Renal cortex interstitium (tissue), 11 donors: ENCODE measurements at regions not wholly inside any gene's neighbourhood (a gene's known extent, or its start where the extent isn't known, plus 50 kb on each side); places are given as distances from the start of the nearest gene placed in this dataset.
"Not testable (repeated sequence)": the region's sequence is repeated elsewhere in the genome, so short reads cannot be mapped to it uniquely, and the experiment has no call there.

Source experiments
- DNase-seq, 11 donors: peaks; one replicate each; pipeline ENCODE4 v3.0.0-alpha.2; 2013; ENCODE audit warnings: low read depth in 9 of 11, low spot score in 4 of 11; ENCODE audit errors: extremely low read depth in 1 of 11

DNA sequence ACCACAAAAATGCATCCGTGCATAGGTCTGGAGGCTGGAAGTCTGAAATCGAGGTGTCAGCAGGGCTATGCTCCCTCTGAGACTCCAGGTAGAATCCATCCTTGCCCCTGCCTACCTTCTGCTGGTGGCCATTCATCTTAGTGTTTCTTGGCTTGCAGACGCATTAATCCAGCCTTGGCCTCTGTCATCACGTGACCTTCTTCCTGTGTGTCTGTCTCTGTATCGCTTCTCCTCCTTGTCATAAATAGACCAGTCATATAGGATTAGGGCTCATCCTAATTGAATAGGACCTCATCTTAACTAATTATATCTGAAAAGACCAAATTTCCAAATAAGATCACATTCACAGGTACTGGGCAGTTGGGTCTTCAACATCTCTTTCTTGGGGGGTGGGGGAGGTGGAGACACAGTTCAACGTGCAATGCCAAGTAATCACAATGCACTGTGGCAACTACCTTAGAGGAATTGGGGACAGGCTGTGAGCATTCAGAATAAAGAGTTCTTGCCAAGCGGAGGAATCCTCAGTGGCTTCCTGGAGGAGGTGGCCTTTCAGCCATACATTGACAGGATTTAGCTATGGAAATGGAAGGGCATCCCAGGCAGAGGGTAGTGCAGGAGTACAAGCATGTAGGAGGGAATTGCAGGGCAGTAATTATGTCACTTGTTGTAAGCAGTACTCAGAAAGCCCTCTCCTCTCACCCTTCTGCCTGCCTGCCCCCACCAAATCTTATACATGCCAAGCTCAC lies 96.2 kb upstream of the SYT13 start:
- no peak for DNase-seq

DNA sequence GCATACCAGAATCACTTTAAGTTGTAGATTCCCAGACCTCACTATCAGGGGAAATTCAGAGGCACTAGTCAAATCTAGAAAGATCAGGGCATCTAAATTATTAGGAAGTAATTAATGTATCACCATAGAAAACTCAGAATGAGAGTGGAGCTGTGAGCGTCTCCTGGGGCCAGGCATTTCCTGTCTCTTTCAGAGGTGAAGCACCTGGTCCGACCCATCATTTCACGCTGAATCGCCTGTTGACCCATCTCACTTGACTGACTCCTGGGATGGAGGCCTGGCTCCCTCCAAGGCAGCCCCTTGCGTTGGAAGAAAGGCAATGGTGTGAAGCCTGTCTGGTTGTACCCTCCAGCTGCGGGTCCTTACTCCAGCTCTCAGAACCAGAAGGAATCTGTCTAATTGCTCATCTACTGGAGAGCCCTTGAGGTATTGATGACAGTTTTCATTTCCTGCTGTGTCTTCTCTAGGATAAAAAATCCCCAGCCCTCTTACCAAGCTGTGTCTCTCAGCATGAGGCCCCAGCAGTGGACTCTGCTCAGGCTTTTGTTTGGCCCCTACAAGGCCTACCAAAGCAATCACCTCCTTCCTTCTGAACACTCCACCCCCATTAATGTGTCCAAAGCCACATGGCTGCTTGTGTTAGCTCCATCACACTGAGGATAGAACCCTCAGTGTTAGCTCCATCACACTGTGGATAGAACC lies 93.2 kb upstream of the SYT13 start:
- DNase-seq: no peak

GRCh38 chr11:45378516-45378915 lies 92.4 kb upstream of the SYT13 start:
- no peak for DNase-seq

GRCh38 chr11:45374653-45375059 lies 88.5 kb upstream of the SYT13 start:
- no peak for DNase-seq

DNA sequence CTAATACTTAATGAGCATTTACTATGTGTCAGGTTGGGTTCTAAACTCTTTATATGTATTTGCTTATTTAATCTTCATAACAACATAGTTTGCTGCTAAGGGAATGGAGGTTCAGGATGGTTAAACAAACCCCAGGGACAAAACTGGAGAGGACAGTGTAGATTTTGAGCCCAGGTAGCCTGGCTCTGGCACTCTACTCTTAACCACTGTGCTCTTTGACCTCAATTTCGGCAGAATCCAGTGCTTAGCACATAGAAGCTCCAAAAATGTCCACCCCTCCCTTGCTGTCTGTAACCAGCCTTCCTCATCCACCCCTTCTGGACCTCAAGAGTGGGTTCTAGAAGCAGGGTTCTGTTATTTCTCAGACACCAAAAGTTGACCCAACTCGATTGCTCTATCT lies 88.0 kb upstream of the SYT13 start:
- no peak for DNase-seq

DNA sequence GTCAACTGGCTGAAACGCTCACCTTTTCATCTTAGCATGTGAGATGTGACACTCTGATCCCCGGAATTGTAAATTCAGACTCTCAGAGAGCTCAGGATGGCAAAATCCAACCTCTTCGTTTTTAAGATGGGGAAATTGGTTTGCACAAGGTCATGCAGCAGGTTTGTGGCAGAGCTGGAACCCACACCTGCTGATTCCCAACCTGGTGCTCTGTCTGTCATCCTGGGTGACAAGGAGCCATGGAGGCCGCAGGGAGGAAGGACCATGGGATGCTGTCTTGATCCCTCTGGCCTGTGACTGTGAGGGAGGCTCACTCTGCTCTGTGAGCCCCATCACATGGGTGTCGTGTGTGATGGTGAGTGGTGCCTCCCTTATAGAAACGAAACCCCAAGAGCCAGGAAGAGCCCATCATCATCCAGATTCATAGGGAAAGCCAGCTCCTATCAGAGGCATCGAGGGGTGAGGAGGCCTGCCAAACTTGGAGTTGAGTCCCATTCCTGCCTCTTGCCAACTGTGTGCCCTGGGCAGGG lies 87.4 kb upstream of the SYT13 start:
- DNase-seq: no peak

- not testable (repeated sequence) for DNase-seq
Observed at GRCh38 chr11:45372414-45372813, 86.3 kb upstream of the SYT13 start.

DNA sequence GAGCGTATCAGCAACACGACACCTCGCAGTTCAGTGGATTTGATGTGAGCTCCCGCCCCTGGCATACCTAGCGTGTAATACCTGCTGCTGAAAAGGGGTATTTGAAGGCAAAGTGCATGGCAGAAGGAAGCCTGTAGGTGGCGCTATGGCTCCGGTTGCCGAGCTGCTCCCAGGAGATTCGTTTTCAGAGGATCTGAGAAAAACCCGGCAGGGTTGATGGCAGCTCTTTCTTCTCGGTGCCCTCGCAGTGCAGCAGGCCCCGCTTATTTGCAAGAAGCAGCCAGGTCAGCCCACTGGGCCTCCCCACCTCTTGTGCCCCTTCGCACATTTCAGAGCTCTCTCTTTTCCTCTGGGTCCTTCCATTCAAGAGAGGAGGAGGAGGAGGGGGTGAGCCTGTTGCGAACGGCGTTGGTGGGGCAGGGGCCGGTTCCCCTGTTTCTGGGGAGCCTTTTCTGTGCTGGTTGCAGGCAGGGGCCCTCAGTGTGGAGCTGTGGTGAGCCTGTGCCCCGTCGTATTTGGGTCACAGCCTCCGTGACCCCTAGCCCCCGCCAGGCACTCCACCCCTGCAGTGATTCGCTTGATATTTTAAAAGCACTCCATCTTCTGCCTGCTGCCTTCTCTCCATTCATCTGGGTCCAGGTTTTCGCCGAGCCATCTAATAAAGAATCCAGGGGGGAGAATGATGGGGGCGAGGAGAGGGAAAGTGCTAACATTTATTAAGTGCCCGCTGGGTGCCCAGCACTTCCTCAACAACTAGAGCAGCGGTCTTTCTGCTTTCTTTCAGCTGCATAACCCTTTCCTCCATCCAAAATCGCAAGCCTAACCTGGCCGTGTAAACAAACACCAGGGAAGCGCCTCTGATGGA lies 85.3 kb upstream of the SYT13 start:
- peak; percentile 27 to 78 (median 71) for DNase-seq

DNA sequence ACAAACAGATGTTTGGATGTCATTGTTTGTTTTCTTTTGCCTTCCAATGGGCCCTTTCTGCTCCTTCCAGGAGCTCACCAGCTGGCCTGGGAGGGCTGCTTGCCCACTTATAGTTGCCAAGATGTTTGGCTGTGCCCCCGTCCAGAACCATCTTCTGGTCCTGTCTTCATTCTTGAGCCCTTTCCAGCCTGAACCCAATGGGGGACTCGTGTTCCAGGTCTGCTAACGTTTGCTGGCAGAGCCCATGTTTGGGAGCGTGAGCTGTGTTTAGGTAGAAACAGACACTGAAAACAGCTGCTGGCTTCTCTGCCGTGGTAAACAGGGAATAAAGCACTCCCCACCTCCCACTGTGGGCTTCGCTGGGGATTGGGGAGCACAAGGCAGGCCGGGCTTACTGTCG lies 83.2 kb upstream of the SYT13 start:
- no peak for DNase-seq

DNA sequence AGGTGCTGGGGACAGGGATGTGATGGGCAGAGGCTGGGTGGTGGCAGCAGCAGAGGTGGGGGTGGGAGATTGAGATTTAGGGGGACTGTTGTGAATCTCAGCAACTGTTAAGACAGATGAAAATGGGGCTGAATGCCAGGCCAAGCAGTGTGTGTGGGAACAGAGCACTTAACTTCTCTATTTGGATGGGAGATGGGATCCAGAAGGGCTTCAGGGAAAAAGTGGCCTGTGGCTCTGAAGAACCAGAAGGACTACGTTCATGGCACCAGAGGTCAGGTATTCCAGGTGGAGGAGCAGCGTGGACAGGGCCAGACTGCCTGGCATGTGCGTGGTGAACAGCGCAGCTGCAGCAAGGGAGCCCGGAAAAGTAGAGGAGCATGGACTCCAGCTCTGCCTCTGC lies 82.6 kb upstream of the SYT13 start:
- no peak for DNase-seq

- DNase-seq: no peak
Observed at GRCh38 chr11:45366619-45367190, 80.6 kb upstream of the SYT13 start.

DNA sequence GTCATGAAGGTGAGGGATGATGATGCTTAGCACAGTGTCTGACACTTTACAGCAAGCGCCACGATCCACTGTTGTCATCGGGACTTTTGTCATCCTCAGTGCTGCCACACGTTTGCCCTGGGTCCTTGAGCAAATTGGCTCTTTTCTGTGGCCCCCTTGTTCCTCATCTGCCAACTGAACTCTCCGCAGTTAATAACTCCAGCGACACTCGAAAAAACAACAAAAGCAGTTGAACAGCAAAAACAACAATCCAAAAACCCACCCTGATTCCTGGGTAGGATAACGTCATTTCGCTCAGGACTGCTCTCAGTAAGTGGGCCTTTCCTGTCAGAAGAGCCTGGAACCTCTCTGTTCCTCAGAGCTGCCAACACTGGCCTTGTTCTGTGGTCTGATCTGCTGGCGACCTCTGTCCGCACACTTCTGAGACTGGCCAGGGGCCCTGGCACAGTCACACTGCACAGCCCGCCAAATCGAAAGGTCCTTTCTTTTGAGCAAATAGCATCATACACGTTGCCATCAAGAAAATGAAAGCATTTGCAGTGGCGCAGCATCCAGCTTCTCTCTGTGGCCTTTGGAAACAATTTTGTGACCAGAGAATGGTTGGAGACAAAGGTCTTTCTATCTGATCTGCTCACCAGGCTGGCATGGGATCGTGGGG lies 79.9 kb upstream of the SYT13 start:
- no peak for DNase-seq

DNA sequence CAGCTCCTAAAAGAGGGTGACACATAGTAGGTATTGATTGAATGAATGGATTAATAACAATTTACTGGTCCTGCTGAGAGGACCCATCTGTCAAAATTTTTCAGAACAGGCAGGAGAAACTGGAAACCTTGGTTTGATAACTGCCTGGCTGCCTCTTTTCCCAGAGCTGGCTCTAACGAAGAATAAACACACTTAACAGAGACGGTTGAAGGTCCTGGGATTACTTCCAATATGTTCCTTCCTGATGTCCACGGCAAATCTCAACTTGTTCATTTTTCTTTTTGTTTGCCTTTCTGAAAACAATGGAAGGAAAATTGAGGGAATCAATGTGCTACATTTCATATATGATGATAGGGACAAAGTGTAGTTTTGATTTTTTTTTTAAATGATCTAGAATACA lies 76.5 kb upstream of the SYT13 start:
- DNase-seq: no peak

GRCh38 chr11:45361551-45361950 lies 75.4 kb upstream of the SYT13 start:
- no peak for DNase-seq

- no peak for DNase-seq
Observed at GRCh38 chr11:45355706-45356041, 69.5 kb upstream of the SYT13 start.

DNA sequence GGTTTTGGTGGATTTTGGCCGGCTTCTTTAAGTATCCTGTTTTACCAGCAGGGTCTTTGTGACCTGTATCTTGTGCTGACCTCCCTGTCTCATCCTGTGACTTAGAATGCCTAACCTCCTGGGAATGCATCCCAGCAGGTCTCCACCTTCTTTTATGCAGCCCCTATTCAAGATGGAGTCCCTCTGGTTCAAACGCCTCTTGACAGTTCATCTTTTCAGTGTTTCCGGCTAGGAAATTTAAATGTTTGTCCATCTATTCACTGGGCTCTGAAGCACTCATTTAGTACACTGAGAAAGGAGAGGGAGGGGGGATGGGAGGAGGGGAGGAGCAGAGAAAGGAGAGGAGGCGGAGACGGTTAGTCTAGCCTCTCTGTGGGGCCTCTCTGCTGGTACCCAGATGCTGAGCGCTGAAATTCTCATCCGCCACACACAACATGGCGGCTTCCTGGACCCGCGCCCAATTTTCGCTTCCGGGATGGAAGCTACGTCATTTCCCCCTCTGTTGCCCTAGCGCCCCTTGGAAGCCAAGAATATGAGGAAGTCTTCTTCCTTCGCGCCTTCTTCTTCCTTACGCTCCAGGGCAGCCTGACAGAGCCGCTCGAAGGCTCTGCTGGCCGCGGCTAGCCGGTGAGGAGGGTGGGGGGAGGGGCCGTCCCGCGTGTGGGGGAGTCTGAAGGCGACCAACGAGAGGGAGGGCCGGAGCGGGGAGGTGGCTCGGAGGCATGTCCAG lies 69.0 kb upstream of the SYT13 start:
- peak; percentile 79 to 91 (median 87) for DNase-seq

GRCh38 chr11:45348729-45349128 lies 62.6 kb upstream of the SYT13 start:
- DNase-seq: no peak

- DNase-seq: no peak
Observed at GRCh38 chr11:45347348-45348082, 61.4 kb upstream of the SYT13 start.
